Suppressor macrophage (primary cell): ENCODE measurements at regions not wholly inside any gene's neighbourhood (a gene's known extent, or its start where the extent isn't known, plus 50 kb on each side); places are given as distances from the start of the nearest gene placed in this dataset.

Experiments
- DNase-seq, 4 experiments: peaks; one replicate each; pipeline ENCODE4 v3.0.0-alpha.2; 2020 to 2022

DNA sequence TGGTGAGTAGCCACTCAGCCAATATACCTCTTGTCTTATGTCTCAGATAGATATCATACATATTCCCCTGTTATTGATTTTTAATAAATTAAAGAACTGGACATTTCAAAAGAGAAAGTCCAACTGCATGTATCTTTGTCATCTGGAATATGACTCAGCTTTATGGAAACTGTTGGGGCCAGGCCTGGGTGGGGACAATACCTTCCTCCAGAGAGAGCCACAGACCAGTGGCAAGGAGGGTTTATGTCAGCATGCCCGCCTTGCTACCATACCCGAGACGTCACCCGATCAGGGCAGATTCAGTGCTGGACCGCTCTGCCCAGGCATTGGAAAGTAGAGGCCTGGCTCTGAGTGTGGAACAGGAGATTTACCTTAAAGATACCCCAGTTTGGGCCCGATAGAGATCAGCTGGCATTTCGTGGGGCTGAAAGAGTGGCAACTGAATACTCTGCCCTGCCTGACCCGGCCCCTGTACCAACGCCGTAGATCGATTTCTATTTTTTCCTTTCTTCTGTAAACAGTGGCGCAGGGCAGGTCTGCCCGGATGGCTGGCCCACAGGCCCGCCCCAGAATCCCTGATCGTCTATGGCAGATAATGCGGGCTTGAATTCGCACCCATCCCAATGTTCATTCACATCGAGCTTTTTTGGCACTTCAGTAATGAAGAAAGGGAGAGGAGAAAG lies 158.6 kb downstream of the SALL1 start:
- DNase-seq, result no peak

DNA sequence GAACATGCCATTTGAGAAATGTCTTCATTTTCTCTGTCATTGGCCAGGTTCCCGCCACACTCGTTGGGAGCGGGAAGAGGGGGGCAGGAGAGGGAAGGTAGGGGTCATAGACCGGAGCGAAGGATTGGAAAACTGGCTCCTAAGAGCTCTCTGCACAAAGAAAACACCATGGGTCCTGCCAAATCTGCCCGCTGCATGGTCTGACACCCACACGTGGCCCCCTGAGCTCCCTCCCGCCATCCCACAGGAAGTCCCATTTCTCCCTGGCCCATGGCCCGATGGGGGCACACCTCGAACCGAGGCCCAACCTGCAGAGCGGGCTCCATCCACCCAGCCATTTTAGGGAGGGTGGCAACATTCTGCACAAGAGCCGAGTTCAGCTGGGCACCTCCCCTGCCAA lies 159.6 kb downstream of the SALL1 start:
- no peak for DNase-seq

DNA sequence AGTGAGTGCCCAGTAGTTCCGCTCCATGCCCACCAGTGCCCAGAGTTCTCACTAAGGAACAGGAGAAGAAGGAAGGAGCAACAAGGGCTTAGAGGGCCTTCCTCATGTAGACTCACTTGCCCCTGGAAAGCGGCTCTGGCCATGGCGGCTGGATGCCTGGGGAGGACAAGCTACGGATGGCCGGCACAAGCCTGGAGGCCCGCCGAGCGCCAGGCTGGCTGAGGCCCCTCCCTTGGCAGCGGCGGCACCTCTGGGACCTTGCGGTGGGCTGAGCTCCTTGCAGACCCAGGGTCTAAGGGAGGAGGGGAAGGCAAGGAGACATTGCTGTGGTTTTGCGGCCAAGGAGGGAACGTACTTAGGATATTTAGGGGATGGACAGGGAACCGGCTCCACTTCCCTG lies 160.1 kb downstream of the SALL1 start:
- no peak for DNase-seq

DNA sequence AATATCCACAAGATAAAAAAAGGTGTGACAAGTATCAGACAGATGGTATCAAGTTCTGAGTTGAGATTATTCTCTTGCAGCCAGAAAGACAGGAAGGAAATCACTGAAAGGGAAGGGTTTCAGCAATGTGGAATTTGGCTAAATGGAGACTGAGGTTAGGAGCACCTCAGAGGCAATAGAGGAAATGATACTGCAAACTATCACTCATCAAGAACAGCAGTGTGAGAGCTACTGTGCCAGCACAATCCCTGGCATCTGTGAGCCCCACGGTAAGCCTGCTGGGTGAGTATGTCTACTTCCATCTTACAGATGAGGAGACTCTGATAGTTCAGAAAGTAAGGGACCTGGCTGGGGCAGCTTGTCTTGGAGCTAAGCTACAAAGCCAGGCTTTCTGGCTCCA lies 162.0 kb downstream of the SALL1 start:
- DNase-seq, result no peak

DNA sequence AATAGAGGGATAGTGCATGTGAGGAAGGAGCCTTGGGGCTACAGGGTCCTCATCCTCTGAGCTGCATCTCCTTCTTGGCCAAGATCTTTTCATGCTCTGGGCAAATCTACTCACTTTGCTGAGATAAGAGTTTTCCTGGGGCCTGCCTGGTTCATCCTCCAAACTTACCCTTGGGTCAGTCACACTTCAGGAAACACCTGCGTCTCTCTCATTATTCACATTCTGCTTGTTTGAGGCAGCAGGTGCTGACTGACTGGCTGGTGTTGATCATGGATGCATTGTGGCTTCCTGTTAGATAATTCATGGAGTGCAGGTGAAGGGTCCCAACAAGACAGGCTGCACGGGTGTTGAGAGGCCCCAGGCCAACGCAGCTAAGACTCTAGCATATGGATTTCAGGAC lies 162.6 kb downstream of the SALL1 start:
- no peak for DNase-seq

DNA sequence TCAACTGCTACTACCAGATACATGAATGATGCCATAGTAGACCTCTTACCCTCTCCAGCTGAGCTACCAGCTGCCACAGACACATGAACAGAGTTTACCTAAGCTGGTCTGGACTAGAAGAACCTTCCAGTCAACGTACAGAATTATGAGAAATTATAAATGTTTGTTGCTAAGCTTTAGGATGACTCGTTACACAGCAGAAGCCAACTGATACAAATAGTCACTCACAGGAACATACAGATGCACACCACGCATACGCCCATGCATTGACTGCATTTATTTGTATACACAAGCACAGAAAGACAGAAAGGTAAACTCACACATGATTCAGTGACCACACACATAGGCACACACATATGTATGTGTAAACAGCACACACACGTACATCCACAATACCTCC lies 164.6 kb downstream of the SALL1 start:
- no peak for DNase-seq

DNA sequence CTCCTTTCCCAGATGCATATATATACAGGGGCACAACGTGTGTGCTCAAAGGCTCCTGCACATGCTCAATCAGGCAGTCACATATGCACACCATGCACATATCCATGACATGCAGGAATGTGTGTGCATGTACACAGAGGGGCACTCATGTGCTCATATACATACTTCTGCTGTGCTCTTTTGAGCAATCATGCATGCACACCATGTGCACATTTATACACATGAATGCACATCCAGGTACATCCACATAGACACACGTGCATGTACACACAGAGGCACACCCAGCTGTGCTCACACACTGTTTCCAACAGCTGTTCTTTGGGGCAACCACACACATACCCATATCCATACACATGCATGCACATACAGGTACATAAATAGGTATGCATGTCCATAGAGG lies 165.3 kb downstream of the SALL1 start:
- DNase-seq, result no peak

DNA sequence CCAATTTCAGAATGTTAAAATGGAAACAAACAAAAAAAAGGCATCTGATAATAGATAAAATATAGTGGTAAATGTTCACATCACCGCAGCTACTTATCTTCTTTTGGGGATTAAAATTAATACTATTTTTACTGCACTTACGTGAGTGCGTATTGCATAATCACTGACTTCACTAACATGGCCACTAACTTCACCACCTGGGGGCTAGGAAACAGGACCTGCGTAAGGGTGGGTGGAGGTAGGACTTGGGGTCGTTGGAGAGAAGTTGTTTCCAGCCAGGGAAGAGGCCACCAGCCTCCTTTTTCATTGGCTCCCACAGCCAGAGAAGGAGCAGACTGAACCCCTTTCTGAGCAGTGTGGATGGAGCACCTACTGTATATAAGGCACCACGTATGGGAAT lies 166.4 kb downstream of the SALL1 start:
- DNase-seq, result no peak

DNA sequence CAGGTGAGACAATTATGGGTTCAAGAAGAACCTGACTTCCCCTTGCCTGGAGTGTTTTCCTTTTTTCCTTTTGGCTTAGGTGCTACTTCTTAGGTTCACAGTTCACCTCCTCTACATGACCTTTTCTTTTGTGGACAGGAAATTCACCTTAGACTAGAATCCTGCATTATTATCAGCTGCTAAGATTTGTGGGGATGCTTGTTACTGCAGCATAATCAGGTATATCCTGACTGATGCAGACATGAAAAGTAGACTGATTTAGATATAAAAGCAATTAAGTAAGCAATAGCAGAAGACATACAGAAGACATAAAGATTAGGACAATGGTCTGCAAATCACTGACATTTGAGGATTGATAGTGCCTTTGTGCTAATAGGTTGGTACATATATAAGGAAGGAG lies 168.3 kb downstream of the SALL1 start:
- DNase-seq, result no peak

DNA sequence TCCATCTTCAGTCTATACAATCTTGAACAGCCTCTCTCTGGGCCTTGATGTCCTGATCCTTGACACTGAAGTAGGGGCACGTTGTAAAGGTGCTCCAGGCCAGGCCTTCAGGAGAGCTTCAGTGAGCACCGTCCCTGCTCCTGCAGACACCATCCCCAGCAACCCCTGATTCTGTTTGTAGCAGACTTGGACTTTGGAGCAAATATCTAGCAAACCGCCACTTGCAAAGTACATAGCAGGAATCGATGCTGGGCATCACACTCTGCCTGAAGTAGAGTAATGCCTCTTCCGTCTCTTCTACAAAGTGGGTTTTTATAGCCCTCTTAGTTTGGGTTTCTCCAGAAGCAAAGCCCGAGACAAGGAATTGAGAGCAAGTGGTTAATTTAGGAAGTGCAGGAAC lies 169.1 kb downstream of the SALL1 start:
- DNase-seq, result no peak

DNA sequence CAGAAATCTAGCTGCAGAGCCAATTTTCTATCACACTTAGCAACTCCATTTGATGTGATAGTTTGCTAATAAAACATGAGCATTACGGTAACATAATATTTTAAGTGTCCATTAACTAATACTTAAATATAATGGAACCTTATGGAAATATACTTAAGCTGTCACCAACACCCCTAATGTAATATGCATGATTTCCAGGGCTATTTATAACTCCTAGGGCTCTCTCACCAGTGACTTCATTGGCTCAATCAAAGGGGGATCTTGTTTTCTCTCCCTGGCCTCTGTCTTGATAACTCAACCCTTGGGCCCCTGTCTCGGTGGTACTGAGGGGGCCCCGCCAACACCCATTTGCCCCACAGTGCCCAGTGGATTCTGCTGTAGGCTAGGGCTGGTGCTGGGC lies 170.4 kb downstream of the SALL1 start:
- no peak for DNase-seq

DNA sequence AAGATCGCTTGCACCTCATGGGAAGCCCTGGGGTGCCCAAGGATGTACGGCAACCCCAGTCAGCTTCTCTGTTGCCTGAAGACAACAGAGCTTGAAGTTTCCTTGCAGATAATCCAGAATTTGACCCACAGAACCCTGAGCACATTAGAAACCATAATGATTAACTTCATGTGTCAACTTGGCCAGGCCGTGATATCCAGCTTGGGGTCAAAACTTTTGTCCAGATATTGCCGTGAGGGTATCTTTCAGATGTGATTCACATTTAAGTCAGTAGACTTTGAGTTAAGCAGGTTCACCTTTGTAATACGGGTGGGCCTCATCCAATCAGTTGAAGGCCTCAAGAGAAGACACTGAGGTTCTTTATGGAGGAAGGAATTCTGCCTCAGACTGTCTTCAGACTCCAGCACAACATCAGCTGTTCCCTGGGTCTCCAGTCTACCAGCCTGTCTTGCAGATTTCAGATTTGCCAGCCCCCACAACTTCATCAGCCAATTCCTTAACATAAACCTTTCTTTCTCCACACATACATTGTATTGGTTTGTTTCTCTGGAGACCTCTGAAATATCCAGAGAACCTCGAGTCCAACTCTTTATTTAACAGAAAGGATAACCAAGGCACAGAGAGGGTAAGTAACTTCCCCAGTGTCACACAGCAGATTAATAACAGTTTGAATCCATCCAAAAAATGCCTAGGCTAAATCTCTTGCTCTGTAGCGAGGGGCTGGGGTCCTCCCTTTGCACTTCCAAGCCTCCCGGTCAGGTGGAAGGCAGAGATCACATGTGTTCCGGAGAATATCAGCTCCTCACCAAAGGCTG lies 171.1 kb downstream of the SALL1 start:
- no peak for DNase-seq

DNA sequence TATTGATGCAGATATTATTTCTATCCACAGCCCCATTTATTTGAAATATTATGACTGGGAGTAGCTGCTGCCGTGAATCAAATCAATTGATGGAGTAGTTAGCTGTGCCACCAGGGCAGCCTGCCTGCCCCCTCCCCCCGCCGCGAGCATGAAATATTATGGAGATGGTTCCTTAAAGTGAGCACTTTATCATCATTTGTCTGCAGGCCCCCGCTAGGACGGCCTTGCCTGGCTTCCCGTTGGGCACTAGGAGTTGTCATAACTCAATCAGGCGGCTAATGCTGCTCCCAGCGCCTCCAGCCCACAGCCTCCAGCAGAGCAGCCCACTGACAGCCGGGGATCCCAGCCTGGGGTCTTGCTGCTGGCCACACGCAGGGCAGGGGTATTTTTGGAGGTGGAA lies 173.9 kb downstream of the SALL1 start:
- no peak for DNase-seq

DNA sequence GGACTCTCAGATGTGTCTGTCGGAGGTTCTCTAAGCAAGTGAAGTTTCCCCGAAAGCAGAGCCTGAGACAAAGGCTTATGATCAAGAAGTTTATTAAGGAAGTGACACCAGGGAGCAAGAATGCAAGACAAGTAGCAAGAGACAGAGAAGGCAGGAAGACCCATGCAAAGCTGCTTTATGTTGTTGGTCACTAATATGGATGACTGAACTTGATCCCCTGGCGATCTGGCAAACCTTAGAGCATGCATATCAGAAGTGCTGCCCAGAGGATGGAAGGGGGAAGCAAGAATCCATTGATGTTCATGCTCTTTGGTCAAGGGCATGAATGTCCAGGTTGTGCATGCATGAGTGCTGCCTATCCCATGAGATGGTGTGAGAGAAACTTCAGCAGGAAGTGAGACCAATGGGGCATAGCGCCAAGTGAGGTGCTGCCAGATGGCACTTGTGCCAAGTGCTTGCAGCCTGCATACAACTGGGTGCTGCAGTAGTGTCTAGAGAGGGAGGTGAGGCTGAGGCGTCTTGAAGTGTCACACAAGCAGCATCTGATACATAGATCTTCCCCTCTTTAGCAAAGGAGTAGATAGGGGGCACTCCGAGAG lies 176.5 kb downstream of the SALL1 start:
- DNase-seq, result no peak

DNA sequence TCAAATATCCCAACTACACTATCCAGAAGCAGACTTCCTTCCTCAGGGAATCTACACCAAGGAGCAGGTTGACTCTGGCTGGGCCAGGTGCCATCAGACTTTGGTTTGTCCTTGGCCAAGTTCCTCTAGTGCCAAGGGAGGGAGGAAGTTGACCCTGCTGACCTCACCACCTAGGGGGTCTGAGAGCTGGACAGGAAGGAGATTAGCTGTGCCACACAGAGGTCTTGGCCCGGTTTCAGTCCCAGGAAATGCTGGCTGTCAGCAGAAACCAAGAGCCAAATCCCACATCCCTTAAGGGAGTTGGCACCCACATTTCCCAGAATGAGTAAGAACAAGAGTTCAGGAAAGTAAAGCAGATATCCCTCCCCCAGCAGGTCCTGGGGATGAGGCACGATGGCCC lies 178.2 kb downstream of the SALL1 start:
- DNase-seq, result no peak

DNA sequence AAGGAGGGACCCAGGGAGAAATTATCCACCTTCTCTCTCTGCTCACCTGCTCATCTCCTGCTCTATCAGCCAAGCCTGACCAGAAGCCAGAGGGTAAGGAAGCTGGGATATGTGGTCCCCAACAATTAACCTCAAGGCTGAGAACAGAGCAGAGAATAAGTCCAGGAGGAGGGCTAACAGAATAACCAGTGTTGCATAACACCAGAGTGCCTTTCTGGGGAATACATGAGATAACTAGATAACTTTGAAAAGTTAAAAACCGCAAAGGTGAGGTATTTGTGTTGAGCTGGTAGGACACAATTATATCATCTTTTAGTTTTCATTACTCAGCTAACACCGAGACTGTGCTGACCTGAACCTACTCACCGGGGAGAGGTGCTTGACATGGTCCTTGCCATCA lies 180.8 kb downstream of the SALL1 start:
- DNase-seq, result no peak

DNA sequence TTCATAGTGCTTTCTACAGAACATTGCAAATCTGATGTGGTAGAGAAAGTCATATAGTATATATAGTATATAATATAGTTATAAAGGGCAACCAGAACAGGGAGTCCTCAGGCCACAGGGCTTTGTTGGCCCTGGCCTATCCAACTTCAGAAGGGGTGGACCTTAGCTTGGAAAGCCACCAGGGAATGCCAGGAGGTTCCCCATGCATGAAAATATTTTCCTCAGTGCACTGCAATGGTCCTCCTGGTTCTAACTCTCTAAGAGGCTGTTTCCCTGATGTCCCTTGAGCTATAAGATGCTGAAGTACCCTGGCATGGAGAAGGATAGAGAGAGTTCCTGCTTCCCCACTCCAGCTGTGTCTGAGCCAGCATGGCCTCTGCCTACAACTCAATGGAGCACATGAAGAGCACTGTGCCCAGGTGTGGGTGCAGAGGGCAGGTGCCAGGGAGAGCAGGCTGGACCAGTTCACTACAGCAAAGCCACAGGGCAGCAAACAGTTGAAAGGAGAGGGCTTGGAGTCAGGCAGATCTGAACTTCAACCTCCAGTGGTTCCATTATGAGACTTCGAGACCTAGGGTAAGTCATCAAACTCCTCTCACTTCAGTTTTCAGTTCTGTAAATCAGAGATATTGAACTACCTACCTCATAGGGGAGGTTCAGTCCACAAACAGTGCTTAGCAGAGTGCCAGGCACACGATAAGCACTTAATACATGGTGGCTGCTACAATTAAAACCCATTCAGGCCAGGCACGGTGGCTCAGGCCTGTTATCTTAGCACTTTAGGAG lies 183.1 kb downstream of the SALL1 start:
- no peak for DNase-seq

DNA sequence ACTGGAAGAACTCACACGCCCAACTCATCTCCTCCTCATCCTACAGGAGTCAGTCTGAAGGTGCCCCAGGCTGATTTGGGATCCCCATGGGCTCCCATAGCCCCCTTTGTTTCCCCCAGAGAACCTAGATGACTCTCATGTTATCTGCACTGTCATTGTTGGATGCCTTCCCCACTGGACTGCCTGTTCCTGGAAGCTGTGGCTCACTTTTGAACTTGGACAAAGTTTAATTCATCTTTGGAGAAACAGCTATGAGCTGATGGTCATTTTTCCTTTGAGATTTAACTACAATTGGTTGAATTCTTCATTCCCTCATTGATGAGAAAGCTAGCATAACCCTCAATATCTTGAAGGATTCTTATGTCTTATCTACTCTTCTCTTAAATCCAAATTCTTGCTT lies 186.6 kb downstream of the SALL1 start:
- no peak for DNase-seq

DNA sequence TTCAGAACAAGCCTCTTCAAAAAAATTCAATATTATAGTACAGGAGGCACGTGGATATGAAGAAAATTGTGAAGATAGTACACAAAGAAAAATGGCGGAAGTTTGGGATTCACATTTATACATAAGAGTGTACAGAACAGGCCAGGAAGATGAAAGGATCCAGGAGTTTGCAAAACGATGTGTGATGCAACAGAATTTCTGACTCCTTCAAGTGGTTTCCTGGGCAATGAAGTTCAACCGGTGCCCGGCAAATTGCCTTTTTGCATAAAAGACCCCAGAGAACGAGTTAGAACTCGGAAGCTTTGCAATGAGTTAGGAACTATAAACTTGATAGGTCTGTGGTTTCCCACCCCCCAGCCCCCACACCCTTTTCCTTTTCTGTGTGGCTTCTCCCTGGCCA lies 189.1 kb downstream of the SALL1 start:
- no peak for DNase-seq

DNA sequence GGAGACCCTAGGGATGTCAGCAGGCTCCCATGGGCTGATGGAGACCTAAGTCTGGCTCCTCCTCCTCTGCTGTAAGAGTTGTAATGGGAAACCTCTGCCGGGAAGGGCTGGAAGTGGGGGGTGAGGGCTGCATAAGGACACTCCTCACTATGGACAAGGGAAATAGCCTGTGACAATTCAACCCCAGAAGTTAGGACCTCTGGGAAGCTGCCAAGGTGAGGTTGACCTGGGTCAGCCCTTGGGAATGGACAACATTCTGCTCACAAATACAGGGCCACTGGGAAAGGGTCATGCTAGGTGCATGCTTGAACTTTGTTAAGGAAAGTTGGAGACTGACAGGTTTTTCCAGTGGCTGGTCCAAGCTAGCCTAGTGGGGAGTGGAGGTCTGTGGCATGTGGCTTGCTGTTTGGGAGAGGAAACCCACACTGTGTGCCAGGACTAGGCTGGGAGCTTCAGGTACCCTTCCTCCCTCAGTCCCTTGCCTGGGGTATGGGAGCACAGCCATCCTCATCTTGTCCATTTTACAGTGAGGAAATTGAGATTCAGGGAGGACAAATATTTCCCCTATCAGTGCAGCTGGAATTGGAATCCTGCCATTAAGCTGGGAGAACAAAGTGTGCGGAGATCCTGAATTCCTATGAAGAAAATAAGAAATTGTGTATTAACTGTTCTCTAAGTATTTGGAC lies 190.4 kb downstream of the SALL1 start:
- no peak for DNase-seq

DNA sequence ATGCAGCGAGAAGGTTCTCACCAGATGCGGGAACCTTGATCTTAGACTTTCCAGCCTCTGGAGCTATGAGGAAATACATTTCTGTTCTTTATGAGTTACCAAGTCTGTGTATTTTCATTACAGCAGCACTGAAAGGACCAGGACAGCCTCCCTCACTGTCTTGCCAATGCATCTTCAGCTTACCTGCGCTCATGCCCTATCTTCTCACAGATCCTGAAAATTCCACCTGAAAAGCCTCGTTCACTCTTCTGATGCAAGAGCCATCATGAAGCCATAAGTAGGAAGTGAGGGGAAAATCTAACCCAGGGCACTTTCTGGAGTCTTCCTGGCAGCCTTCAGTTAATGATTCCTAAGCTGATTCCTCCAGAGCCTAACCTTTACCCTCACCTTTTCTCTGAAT lies 194.0 kb downstream of the SALL1 start:
- no peak for DNase-seq

DNA sequence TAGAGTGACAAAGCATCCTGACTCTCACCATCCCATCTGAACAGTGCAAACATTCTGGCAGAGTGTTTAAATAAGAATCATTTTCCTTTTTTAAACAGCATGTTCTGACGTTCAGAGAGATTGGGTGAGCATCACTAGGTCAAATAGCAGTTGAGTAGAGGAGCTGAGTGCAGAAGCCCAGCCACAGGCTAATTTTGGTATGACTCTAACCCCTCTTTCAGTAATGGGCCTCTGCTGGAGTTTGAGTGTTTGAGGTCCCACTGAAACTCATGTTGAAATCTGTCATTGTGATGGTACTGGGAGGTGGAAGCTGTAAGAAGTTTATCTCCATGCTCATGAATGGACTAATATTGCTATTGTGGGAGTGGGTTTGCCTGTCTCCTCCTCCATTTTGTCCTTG lies 194.4 kb downstream of the SALL1 start:
- no peak for DNase-seq

DNA sequence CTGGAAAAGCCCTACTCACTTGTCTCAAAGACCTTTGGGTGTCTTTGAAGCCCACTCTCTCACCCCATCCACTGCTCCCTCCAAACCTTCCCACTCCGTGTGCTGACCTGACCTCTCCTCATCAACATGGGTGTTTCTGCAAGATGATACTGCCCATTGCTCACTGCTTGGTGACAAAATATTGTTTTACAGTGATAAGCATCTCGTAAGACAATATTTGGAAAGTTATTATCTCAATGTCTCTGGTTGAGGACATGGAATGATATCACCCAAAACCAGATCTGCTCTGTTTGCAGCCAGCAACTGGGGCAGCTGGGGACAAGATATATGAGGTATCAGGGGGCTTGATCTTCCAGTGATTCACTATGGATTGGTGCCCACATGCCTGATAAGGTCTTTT lies 195.8 kb downstream of the SALL1 start:
- no peak for DNase-seq
